Heart left ventricle (tissue), 16 donors: ENCODE measurements at regions not wholly inside any gene's neighbourhood (a gene's known extent, or its start where the extent isn't known, plus 50 kb on each side); places are given as distances from the start of the nearest gene placed in this dataset.

Experiments used
- ATAC-seq, 4 donors: fragments of 200-7000 bp; cut with Tn5 transposase; one replicate each; pipeline ENCODE4 v1.9.1; 2020 to 2022; ENCODE audit warnings: moderate library complexity in 4 of 4, mild to moderate bottlenecking in 3 of 4, moderate number of reproducible peaks in 1 of 4
- DNase-seq, 5 donors: peaks; one replicate each; pipeline ENCODE4 v3.0.0-alpha.2; 2020
- H3K27ac ChIP-seq, 12 donors: fragments of 200-600 bp; sonication (generic) in 4 of 12; one replicate each; pipeline versions ENCODE4 v1.5.0 to v1.8.0; 2016 to 2022; ENCODE audit warnings: mild to moderate bottlenecking in 2 of 12
- H3K27me3 ChIP-seq, 9 donors: fragments of 200-600 bp; sonication (generic) in 2 of 9; one replicate each; pipeline versions ENCODE4 v1.5.1 to v1.8.0; 2016 to 2022; ENCODE audit warnings: mild to moderate bottlenecking in 3 of 9
- H3K36me3 ChIP-seq, 9 donors: fragments of 200-600 bp; sonication (generic) in 2 of 9; one replicate each; pipeline versions ENCODE4 v1.5.0 to v1.8.0; 2018 to 2022; ENCODE audit warnings: mild to moderate bottlenecking in 2 of 9
- H3K4me1 ChIP-seq, 12 donors: fragments of 200-600 bp; sonication (generic) in 4 of 12; one replicate each; pipeline versions ENCODE4 v1.5.0 to v1.8.0; 2016 to 2022; ENCODE audit warnings: mild to moderate bottlenecking in 3 of 12
- H3K4me3 ChIP-seq, 12 donors: fragments of 200-600 bp; sonication (generic) in 4 of 12; one replicate each; pipeline versions ENCODE4 v1.5.0 to v1.8.0; 2017 to 2022; ENCODE audit warnings: mild to moderate bottlenecking in 9 of 12, moderate library complexity in 4 of 12
- H3K9me3 ChIP-seq, 12 donors: fragments of 200-600 bp; sonication (generic) in 4 of 12; one replicate each; pipeline versions ENCODE4 v1.5.0 to v1.8.0; 2016 to 2022; ENCODE audit warnings: mild to moderate bottlenecking in 1 of 12
- POLR2A ChIP-seq, 2 donors: fragments of 450-650 bp; IDR thresholded peaks; one replicate each; pipeline ENCODE4 v1.6.1; 2017; ENCODE audit warnings: antibody characterized with exemption in 2 of 2, mild to moderate bottlenecking in 2 of 2, moderate library complexity in 2 of 2
- WGBS, 4 donors: extraction: QIAGEN DNeasy Blood & Tissue Kit in 2 of 4; methylation state at CpG; one replicate each; pipeline versions ENCODE4 v1.1.5 to v1.1.7; 2013 to 2018; 5-methylcytosine and 5-hydroxymethylcytosine counted together
- intact Hi-C, 10 donors: fragments of 100-400 bp; cut with DNase I; formaldehyde crosslinking; loops; one replicate each; pipeline versions ENCODE4 v1.11.1 to v1.14.2; 2022
- TF ChIP-seq, protein P1 (sequence below), 12 donors: fragments of 200-600 bp; sonication (generic) in 4 of 12; IDR thresholded peaks; one replicate each; pipeline versions ENCODE4 v1.5.0 to v1.8.0; 2018 to 2022; ENCODE audit warnings: antibody characterized with exemption in 12 of 12, mild to moderate bottlenecking in 5 of 12
- donor health status: ischemic (EF 13 %, LVEDD 7.1; RV severe dilation, severe dysfunction).
- donor health status: healthy with polysubstance abuse.
- donor health status: DM: no; HTN: yes; CAD: no.
- donor health status: DM: no; HTN: no; CAD: no.
- donor health status: ischemic (EF 25% LVEDD 6.9; RV normal size, moderate dysfunction).
- donor health status: ischemic (EF 25% LVEDD 5.7; RV mildly dilated, moderate dysfunction).
- donor health status: healthy.
- donor health status: DM: yes; HTN: yes; CAD: no.
- donor health status: ischemic (EF 35%, LVEDD 5.7; RV mildly dilated, moderate dysfunction).
- donor health status: nonischemic (EF 11% LVEDD 7.7; RV severe dilation, severe dysfunction).
- donor health status: DM: yes; HTN: yes; CAD: no.
- donor health status: PGD.
- donor health status: ischemic (EF 29% LVEDD 5.4; RV normal size, mild dysfunction).
- donor health status: nonischemic (EF 23%, LVEDD 6.1; RV moderate dilation, normal function).

GRCh38 chr4:17414392-17414791, 97.5 kb downstream of the QDPR start:
- Histone ChIP-seq H3K4me1 (no peaks in the 10 kb centered on the region), H3K27me3 (no peaks in the 10 kb centered on the region), H3K36me3 (no peaks in the 10 kb centered on the region), H3K9me3 (peaks cover 0 to 17% (median 3%) of the 10 kb centered on the region in 12 donors), H3K27ac (no peak overlapping the region), H3K4me3 (no peak overlapping the region)
- ATAC-seq (no peak), DNase-seq (peak in 1 of 5 donors; percentile 61)
- WGBS, 4 donors = 86 to 92% (median 89%) methylated on average over 15 to 34 of the region's 34 CpGs
- intact Hi-C loops = no loop called here
- TF ChIP-seq, protein P1, sequence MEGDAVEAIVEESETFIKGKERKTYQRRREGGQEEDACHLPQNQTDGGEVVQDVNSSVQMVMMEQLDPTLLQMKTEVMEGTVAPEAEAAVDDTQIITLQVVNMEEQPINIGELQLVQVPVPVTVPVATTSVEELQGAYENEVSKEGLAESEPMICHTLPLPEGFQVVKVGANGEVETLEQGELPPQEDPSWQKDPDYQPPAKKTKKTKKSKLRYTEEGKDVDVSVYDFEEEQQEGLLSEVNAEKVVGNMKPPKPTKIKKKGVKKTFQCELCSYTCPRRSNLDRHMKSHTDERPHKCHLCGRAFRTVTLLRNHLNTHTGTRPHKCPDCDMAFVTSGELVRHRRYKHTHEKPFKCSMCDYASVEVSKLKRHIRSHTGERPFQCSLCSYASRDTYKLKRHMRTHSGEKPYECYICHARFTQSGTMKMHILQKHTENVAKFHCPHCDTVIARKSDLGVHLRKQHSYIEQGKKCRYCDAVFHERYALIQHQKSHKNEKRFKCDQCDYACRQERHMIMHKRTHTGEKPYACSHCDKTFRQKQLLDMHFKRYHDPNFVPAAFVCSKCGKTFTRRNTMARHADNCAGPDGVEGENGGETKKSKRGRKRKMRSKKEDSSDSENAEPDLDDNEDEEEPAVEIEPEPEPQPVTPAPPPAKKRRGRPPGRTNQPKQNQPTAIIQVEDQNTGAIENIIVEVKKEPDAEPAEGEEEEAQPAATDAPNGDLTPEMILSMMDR (IDR thresholded peaks at IDR 0.05) = no peak
- TF ChIP-seq POLR2A (IDR thresholded peaks at IDR 0.05) = no peak

GRCh38 chr4:17400686-17401085, 111.2 kb downstream of the QDPR start:
- H3K36me3 ChIP-seq = no peaks in the 10 kb centered on the region
- H3K9me3 ChIP-seq = no peaks in the 10 kb centered on the region
- H3K27me3 ChIP-seq = no peaks in the 10 kb centered on the region
- H3K4me3 ChIP-seq = no peak overlapping the region
- H3K27ac ChIP-seq = no peak overlapping the region
- no peak for DNase-seq
- no peaks in the 10 kb centered on the region for H3K4me1 ChIP-seq
- TF ChIP-seq, protein P1 (IDR thresholded peaks at IDR 0.05) = no peak
- no peak for TF ChIP-seq POLR2A (IDR thresholded peaks at IDR 0.05)
- intact Hi-C loops = no loop called here
- 67 to 77% (median 72%) methylated on average over 4 of the region's 4 CpGs for WGBS, 4 donors
- ATAC-seq = no peak

DNA sequence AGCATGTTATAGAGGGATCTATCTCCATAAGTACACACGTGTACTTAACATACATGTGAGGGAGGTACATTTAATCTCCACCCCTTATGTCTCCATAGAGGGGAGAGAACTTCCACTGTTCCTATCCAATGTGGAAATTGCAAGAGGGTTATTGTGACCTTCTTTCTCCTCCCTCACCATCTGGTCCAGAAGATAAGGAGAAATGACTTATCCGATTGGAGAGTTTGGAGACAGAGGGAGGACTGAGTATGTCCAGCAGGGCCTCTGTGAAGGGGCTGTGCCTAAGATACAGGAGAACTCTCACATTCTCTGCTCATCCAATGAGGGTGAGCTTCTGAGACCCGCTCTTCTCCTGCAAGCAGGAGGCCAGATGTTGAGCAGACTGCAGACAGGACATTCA, 113.1 kb downstream of the QDPR start:
- H3K27me3 ChIP-seq = no peaks in the 10 kb centered on the region
- H3K27ac ChIP-seq = no peak overlapping the region
- ATAC-seq (no peak), DNase-seq (no peak)
- no peak overlapping the region for H3K4me3 ChIP-seq
- no peaks in the 10 kb centered on the region for H3K36me3 ChIP-seq
- H3K9me3 ChIP-seq = no peaks in the 10 kb centered on the region
- intact Hi-C loops = no loop called here
- no peaks in the 10 kb centered on the region for H3K4me1 ChIP-seq
- 69 to 89% (median 79%) methylated on average over 3 of the region's 3 CpGs for WGBS, 4 donors
- TF ChIP-seq, protein P1 (IDR thresholded peaks at IDR 0.05) = no peak
- no peak for TF ChIP-seq POLR2A (IDR thresholded peaks at IDR 0.05)

DNA sequence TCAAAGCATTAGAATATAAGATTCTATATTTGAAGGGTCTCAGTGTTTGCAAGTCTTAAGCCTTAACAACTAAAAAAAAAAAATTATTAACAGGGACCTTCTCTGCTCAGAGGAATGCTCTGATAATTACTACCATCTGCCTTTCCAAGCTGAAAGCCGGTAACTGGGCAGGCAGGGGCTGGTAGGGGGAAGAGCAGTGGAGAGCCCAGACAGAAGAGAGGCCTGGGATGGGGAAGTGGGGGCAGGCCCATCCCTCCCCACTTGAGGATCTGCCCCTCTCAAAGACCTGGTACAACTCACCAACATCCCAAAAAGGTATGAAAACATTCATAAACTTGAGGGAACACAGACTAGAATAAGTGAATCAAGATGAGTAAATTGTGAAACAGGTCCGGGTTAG, 113.9 kb downstream of the QDPR start:
- intact Hi-C loops = no loop called here
- TF ChIP-seq POLR2A (IDR thresholded peaks at IDR 0.05) = no peak
- TF ChIP-seq, protein P1 (IDR thresholded peaks at IDR 0.05) = no peak
- ATAC-seq (no peak), DNase-seq (no peak)
- Histone ChIP-seq H3K27ac (no peak overlapping the region), H3K4me3 (no peak overlapping the region), H3K4me1 (no peaks in the 10 kb centered on the region), H3K36me3 (no peaks in the 10 kb centered on the region), H3K27me3 (no peaks in the 10 kb centered on the region), H3K9me3 (no peaks in the 10 kb centered on the region)
- 79 to 86% (median 82%) methylated on average over 2 of the region's 2 CpGs for WGBS, 4 donors
